SKM-1 (cell line): ENCODE measurements at regions not wholly inside any gene's neighbourhood (a gene's known extent, or its start where the extent isn't known, plus 50 kb on each side); places are given as distances from the start of the nearest gene placed in this dataset.

ENCODE experiments used
- DNase-seq: peaks from one replicate; lab custom pipeline; 2025; ENCODE audit not compliant: unreplicated experiment; lab: John Stamatoyannopoulos, UW

- DNase-seq, result no peak
These were observed 93.4 kb upstream of the GSE1 start for GRCh38 chr16:85519540-85520231.

GRCh38 chr16:85520853-85521521, 92.1 kb upstream of the GSE1 start:
- DNase-seq, result no peak

DNA sequence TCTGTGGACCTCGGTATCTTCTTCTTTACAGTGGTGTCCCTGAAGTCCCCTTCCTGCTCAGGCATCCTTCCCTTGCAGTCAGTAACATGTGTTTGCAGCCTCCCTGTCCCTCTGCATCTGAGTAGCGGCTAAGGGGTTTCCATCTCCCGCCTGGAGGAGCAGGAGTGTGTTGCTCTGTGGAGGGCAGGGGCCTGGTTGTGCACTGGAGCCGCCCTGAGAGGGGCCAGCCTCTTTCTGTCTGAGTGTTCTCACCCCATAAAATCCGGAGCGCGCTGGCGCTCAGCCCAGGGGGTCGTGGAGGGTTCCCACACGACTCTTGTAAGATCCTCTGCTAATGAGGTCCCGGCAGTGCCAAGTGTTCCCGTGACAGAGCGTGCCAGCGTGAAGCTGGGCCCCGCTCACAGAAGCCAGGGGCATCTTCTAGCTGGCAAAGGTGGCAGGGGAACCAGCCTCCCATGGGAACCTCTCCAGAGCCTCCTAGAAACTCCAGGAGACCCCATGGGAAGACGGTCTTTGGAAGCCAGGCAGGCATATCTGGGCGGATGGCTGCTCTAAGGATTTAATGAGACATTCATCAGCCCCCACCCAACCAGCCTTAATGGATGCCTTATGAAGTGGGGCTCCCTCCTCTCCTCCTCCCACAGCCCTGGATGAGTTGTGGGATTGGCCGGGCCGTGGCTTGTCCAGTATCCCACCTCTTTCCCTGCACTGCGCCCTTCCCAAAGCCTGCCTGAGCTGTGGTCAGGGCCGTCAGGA, 91.4 kb upstream of the GSE1 start:
- DNase-seq, result no peak

GRCh38 chr16:85522308-85522841, 90.7 kb upstream of the GSE1 start:
- no peak for DNase-seq

DNA sequence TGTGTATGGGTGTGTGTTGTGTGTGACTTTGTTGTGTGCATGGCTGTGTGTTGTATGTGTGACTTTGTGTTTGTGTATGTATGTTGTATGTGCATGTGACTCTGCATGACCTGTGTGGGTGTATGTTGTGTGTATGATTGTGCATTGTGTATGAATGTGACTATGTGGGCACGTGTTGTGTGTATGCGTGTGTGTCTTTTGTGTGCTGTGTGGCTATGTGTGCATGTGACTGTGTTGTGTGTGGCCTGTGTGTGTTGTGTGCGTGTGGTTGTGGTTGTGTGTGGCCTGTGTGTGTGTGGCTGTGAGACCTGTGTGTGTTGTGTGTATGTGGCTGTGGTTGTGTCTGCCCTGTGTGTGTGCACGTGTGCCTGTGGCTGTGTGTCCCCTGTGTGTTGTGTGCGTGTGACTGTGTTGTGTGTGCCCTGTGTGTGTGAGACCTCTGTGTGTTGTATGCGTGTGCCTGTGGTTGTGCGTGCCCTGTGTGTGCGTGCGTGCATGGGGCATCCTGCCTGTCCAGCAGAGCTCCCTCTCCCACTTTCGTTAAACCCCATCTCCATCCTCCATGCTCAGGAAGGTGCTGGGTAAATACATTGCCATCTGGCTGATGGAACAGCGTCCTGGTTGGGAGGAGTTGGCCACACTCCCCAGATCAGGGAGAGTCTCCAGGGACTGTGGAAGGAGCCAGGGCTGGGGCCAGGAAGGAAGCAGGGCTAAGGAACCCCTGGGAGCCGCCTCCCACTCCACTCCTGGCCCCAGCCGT, 90.1 kb upstream of the GSE1 start:
- DNase-seq, result no peak

- DNase-seq, result peak; percentile 12
These were observed 89.3 kb upstream of the GSE1 start for GRCh38 chr16:85523602-85524364.

GRCh38 chr16:85524365-85524629, 88.8 kb upstream of the GSE1 start:
- DNase-seq, result no peak

GRCh38 chr16:85524630-85525419, 88.3 kb upstream of the GSE1 start:
- DNase-seq, result peak; percentile 84

DNA sequence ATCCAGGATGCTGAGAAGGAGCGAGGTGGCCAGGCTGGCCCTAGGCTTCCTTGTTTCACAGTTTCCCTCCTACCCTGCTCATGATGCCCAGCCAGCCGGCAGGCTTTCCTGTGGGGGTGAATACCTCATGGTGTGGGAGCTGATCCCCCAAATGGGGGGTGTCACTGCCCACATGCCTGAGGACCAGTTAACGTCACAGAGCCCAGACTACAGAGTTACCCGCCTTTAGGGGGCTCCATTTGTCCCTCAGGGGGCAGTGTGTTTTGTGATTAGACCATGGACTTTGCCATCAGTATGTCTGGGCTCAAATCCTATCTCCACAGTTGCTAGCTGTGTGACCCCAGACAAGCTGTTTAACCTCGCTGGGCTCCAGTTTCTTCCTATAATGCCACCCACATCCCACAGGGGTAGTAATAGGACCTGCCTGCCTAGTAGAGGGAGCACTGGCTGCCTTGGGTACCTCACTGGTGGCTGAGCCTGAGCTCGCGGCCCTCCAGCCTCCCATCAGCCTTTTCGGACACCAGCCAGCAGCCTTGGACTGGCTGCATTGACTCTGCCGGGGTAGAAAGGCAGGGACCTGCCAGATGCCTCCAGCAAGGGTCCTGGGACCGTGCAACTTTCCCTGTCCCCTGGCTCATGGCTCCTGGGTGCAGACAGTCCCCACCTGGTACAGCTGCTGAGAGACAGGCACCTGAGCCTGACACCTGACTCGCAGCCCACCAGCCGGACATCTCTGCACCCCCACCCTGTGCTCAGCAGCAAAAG, 87.5 kb upstream of the GSE1 start:
- no peak for DNase-seq

DNA sequence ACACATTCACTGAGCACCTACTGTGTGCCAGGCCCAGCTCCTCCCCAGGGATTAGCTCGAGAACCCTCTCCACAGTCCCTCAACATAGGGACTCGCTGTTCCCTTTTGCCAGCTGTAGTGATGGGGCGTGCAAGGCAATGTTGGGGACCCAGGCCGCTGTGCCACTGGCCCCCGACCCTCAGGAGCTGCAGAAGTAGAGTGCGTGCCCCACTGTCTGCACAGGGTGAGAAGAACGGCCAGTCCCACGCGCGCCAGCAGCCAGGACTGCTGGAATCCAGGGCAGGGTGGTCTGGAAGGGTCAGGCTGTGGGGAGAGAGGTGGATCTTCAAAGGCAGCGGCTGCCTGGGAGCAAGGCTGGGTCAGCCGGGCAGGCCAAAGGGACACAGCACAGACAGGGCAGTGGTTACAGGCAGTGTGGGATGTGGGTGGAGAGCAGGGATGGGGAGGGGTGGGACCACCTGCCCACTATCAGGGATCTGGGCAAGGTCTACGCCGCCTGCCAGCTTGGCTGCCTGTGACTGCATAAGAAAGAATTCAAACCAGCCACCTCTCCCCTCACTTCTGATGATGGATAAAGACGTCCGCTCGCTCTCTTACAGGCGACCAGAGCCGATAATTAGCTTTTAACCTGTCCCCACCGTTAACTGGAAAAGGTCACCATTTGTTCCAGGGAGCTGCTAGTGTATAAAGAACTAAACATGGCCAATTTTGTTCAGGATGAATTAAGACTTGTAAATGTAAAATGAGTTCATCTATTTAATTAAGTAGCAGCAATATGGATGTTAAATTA, 86.7 kb upstream of the GSE1 start:
- no peak for DNase-seq

GRCh38 chr16:85527042-85527766, 85.9 kb upstream of the GSE1 start:
- DNase-seq, result no peak

GRCh38 chr16:85527767-85528297, 85.3 kb upstream of the GSE1 start:
- DNase-seq, result no peak

DNA sequence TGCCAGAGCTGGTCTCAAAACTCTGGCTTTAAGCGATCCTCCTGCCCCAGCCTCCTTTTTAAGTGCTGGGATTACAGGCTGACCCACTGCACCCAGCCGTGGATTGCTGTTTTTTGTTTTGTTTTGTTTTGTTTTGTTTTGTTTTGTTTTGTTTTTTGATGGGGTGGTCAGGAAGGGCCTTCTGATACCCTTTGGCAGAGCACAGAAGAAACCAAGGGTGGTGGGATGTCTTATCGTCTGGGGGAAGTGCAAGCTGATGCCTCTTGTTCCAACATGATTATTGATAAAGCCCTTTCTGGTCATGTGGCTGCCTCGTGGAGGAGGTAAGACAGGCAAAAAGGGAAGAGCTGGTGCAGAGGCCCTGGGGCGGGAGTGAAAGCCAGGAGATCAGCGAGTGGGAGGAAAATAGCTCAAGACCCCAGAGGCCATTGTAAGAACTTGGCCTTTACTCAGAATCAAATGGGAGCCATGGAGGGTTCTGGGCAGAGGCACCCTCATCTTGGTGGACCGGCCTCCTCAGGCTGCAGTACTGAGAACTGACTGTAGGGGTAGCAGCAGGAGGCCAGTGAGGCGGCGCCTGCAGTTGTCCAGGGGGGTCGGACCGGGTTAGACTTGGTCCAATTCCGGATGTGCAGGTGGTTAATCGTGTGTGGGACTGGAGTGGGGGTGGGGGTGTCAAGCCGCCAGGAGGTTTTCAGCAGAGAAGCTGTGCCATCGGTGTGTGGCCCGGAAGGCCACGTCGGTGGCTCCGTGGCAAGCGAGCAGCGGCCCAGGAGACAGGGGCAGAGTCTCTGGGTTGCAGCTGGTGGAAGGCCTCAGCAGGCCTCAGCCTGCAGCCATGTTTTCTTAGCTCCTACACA, 84.4 kb upstream of the GSE1 start:
- DNase-seq, result no peak

GRCh38 chr16:85529489-85530369, 83.4 kb upstream of the GSE1 start:
- DNase-seq, result no peak

GRCh38 chr16:85530370-85530739, 82.8 kb upstream of the GSE1 start:
- DNase-seq, result no peak

GRCh38 chr16:85531516-85531915, 81.6 kb upstream of the GSE1 start:
- no peak for DNase-seq
